ENCODE measurements at regions not wholly inside any gene's neighbourhood (a gene's known extent, or its start where the extent isn't known, plus 50 kb on each side); places are given as distances from the start of the nearest gene placed in this dataset.
"Not testable (repeated sequence)": the region's sequence is repeated elsewhere in the genome, so short reads cannot be mapped to it uniquely, and the experiment has no call there.

GRCh38 chr2:87395784-87396183, 352.1 kb upstream of the PLGLB2 start:
- TF ChIP-seq CTCF, MAX (IDR thresholded peaks at IDR 0.05; ENCODE audit: low read depth, low read length): not testable (repeated sequence)
